ENCODE measurements at regions not wholly inside any gene's neighbourhood (a gene's known extent, or its start where the extent isn't known, plus 50 kb on each side); places are given as distances from the start of the nearest gene placed in this dataset.

GRCh38 chr4:137649711-137650450, 117.6 kb upstream of the PCDH18 start:
- H3K27me3 ChIP-seq (ENCODE audit: control insufficient read depth in 2 of 2, insufficient read depth in 2 of 2, low read length in 2 of 2) = no peaks in the 10 kb centered on the region
- Mint-ChIP-seq H3K27ac (no peak overlapping the region), H3K36me3 (no peaks in the 10 kb centered on the region), H3K4me1 (no peaks in the 10 kb centered on the region), H3K4me3 (no peak overlapping the region), H3K27me3 (no peaks in the 10 kb centered on the region), H3K9me3 (peaks cover 0 to 3% (median 0%) of the 10 kb centered on the region in 11 donors)
- no peak overlapping the region for H3K4me3 ChIP-seq (ENCODE audit: low read length)
- intact Hi-C loops (cut with micrococcal nuclease) = no loop called here
- ATAC-seq (no peak), DNase-seq (no peak)
- no peaks in the 10 kb centered on the region for H3K9me3 ChIP-seq (ENCODE audit: control insufficient read depth in 2 of 3, low read length in 3 of 3)
- no peaks in the 10 kb centered on the region for H3K36me3 ChIP-seq (ENCODE audit: control insufficient read depth in 2 of 3, insufficient read depth in 3 of 3, low read length in 3 of 3)
- H3K4me1 ChIP-seq (ENCODE audit: control insufficient read depth in 2 of 2, insufficient read depth in 2 of 2, low read length in 2 of 2) = no peaks in the 10 kb centered on the region
- ChIA-PET CTCF (no interaction called here), POLR2A (no interaction called here)
- no peak overlapping the region for H3K27ac ChIP-seq (ENCODE audit: low read depth, low read length)

- no peak overlapping the region for H3K27ac Mint-ChIP-seq
- H3K4me1 ChIP-seq (ENCODE audit: control insufficient read depth in 2 of 2, insufficient read depth in 2 of 2, low read length in 2 of 2) = no peaks in the 10 kb centered on the region
- ATAC-seq (no peak), DNase-seq (no peak)
- no peaks in the 10 kb centered on the region for H3K36me3 Mint-ChIP-seq
- no peaks in the 10 kb centered on the region for H3K27me3 Mint-ChIP-seq
- no peaks in the 10 kb centered on the region for H3K27me3 ChIP-seq (ENCODE audit: control insufficient read depth in 2 of 2, insufficient read depth in 2 of 2, low read length in 2 of 2)
- H3K4me1 Mint-ChIP-seq = no peaks in the 10 kb centered on the region
- CTCF ChIA-PET = no interaction called here
- no peaks in the 10 kb centered on the region for H3K36me3 ChIP-seq (ENCODE audit: control insufficient read depth in 2 of 3, insufficient read depth in 3 of 3, low read length in 3 of 3)
- no peak overlapping the region for H3K4me3 Mint-ChIP-seq
- no peaks in the 10 kb centered on the region for H3K9me3 ChIP-seq (ENCODE audit: control insufficient read depth in 2 of 3, low read length in 3 of 3)
- POLR2A ChIA-PET = no interaction called here
- no peak overlapping the region for H3K27ac ChIP-seq (ENCODE audit: low read depth, low read length)
- intact Hi-C loops (cut with micrococcal nuclease) = no loop called here
- H3K4me3 ChIP-seq (ENCODE audit: low read length) = no peak overlapping the region
- H3K9me3 Mint-ChIP-seq = peaks cover 0 to 4% (median 2%) of the 10 kb centered on the region in 11 donors
Measured at GRCh38 chr4:137648531-137648930, 116.2 kb upstream of the PCDH18 start.

- H3K4me3 Mint-ChIP-seq = no peak overlapping the region
- CTCF ChIA-PET = no interaction called here
- DNase-seq = no peak
- Histone ChIP-seq H3K36me3 (ENCODE audit: control insufficient read depth in 2 of 3, insufficient read depth in 3 of 3, low read length in 3 of 3) (no peaks in the 10 kb centered on the region), H3K27me3 (ENCODE audit: control insufficient read depth in 2 of 2, insufficient read depth in 2 of 2, low read length in 2 of 2) (no peaks in the 10 kb centered on the region), H3K9me3 (ENCODE audit: control insufficient read depth in 2 of 3, low read length in 3 of 3) (no peaks in the 10 kb centered on the region), H3K4me1 (ENCODE audit: control insufficient read depth in 2 of 2, insufficient read depth in 2 of 2, low read length in 2 of 2) (no peaks in the 10 kb centered on the region), H3K27ac (ENCODE audit: low read depth, low read length) (no peak overlapping the region), H3K4me3 (ENCODE audit: low read length) (no peak overlapping the region)
- no peaks in the 10 kb centered on the region for H3K27me3 Mint-ChIP-seq
- no peaks in the 10 kb centered on the region for H3K4me1 Mint-ChIP-seq
- no peak for ATAC-seq
- POLR2A ChIA-PET = no interaction called here
- H3K9me3 Mint-ChIP-seq = peaks cover 0 to 12% (median 2%) of the 10 kb centered on the region in 11 donors
- no peaks in the 10 kb centered on the region for H3K36me3 Mint-ChIP-seq
- intact Hi-C loops (cut with micrococcal nuclease) = no loop called here
- no peak overlapping the region for H3K27ac Mint-ChIP-seq
Measured at GRCh38 chr4:137647375-137647774, 115.1 kb upstream of the PCDH18 start.

- no peaks in the 10 kb centered on the region for H3K4me1 ChIP-seq (ENCODE audit: control insufficient read depth in 2 of 2, insufficient read depth in 2 of 2, low read length in 2 of 2)
- H3K9me3 ChIP-seq (ENCODE audit: control insufficient read depth in 2 of 3, low read length in 3 of 3) = no peaks in the 10 kb centered on the region
- no peak overlapping the region for H3K4me3 ChIP-seq (ENCODE audit: low read length)
- H3K36me3 Mint-ChIP-seq = no peaks in the 10 kb centered on the region
- ATAC-seq (no peak), DNase-seq (no peak)
- no peak overlapping the region for H3K4me3 Mint-ChIP-seq
- POLR2A ChIA-PET = no interaction called here
- H3K27me3 ChIP-seq (ENCODE audit: control insufficient read depth in 2 of 2, insufficient read depth in 2 of 2, low read length in 2 of 2) = no peaks in the 10 kb centered on the region
- peaks cover 0 to 16% (median 2%) of the 10 kb centered on the region in 11 donors for H3K9me3 Mint-ChIP-seq
- CTCF ChIA-PET = no interaction called here
- H3K27ac ChIP-seq (ENCODE audit: low read depth, low read length) = no peak overlapping the region
- H3K36me3 ChIP-seq (ENCODE audit: control insufficient read depth in 2 of 3, insufficient read depth in 3 of 3, low read length in 3 of 3) = no peaks in the 10 kb centered on the region
- H3K4me1 Mint-ChIP-seq = no peaks in the 10 kb centered on the region
- H3K27me3 Mint-ChIP-seq = no peaks in the 10 kb centered on the region
- intact Hi-C loops (cut with micrococcal nuclease) = no loop called here
- H3K27ac Mint-ChIP-seq = no peak overlapping the region
Measured at GRCh38 chr4:137644201-137644600, 111.9 kb upstream of the PCDH18 start.

GRCh38 chr4:137641544-137641943, 109.2 kb upstream of the PCDH18 start:
- intact Hi-C loops (cut with micrococcal nuclease) = no loop called here

GRCh38 chr4:137640838-137641158, 108.5 kb upstream of the PCDH18 start:
- ChIA-PET CTCF (no interaction called here), POLR2A (no interaction called here)
- no peaks in the 10 kb centered on the region for H3K36me3 Mint-ChIP-seq
- H3K27ac Mint-ChIP-seq = no peak overlapping the region
- H3K9me3 ChIP-seq (ENCODE audit: control insufficient read depth in 2 of 3, low read length in 3 of 3) = no peaks in the 10 kb centered on the region
- H3K36me3 ChIP-seq (ENCODE audit: control insufficient read depth in 2 of 3, insufficient read depth in 3 of 3, low read length in 3 of 3) = no peaks in the 10 kb centered on the region
- ATAC-seq (no peak), DNase-seq (no peak)
- H3K27me3 Mint-ChIP-seq = no peaks in the 10 kb centered on the region
- H3K4me3 Mint-ChIP-seq = no peak overlapping the region
- no peaks in the 10 kb centered on the region for H3K27me3 ChIP-seq (ENCODE audit: control insufficient read depth in 2 of 2, insufficient read depth in 2 of 2, low read length in 2 of 2)
- H3K4me1 ChIP-seq (ENCODE audit: control insufficient read depth in 2 of 2, insufficient read depth in 2 of 2, low read length in 2 of 2) = no peaks in the 10 kb centered on the region
- intact Hi-C loops (cut with micrococcal nuclease) = no loop called here
- no peak overlapping the region for H3K4me3 ChIP-seq (ENCODE audit: low read length)
- H3K27ac ChIP-seq (ENCODE audit: low read depth, low read length) = no peak overlapping the region
- no peaks in the 10 kb centered on the region for H3K4me1 Mint-ChIP-seq
- peaks cover 0 to 16% (median 3%) of the 10 kb centered on the region in 11 donors for H3K9me3 Mint-ChIP-seq

More at GRCh38 chr4:137641544-137641943, 109.2 kb upstream of the PCDH18 start:
- DNase-seq = no peak
- Histone ChIP-seq H3K9me3 (ENCODE audit: control insufficient read depth in 2 of 3, low read length in 3 of 3) (no peaks in the 10 kb centered on the region), H3K4me1 (ENCODE audit: control insufficient read depth in 2 of 2, insufficient read depth in 2 of 2, low read length in 2 of 2) (no peaks in the 10 kb centered on the region), H3K27ac (ENCODE audit: low read depth, low read length) (no peak overlapping the region), H3K36me3 (ENCODE audit: control insufficient read depth in 2 of 3, insufficient read depth in 3 of 3, low read length in 3 of 3) (no peaks in the 10 kb centered on the region), H3K4me3 (ENCODE audit: low read length) (no peak overlapping the region), H3K27me3 (ENCODE audit: control insufficient read depth in 2 of 2, insufficient read depth in 2 of 2, low read length in 2 of 2) (no peaks in the 10 kb centered on the region)
- POLR2A ChIA-PET = no interaction called here
- Mint-ChIP-seq H3K27ac (no peak overlapping the region), H3K4me3 (no peak overlapping the region), H3K4me1 (no peaks in the 10 kb centered on the region), H3K9me3 (peaks cover 0 to 16% (median 3%) of the 10 kb centered on the region in 11 donors), H3K36me3 (no peaks in the 10 kb centered on the region), H3K27me3 (no peaks in the 10 kb centered on the region)
- CTCF ChIA-PET = no interaction called here
- no peak for ATAC-seq

GRCh38 chr4:137640156-137640837, 108.0 kb upstream of the PCDH18 start:
- no peaks in the 10 kb centered on the region for H3K9me3 ChIP-seq (ENCODE audit: control insufficient read depth in 2 of 3, low read length in 3 of 3)
- CTCF ChIA-PET = no interaction called here
- H3K27me3 ChIP-seq (ENCODE audit: control insufficient read depth in 2 of 2, insufficient read depth in 2 of 2, low read length in 2 of 2) = no peaks in the 10 kb centered on the region
- intact Hi-C loops (cut with micrococcal nuclease) = no loop called here
- H3K36me3 ChIP-seq (ENCODE audit: control insufficient read depth in 2 of 3, insufficient read depth in 3 of 3, low read length in 3 of 3) = no peaks in the 10 kb centered on the region
- Mint-ChIP-seq H3K36me3 (no peaks in the 10 kb centered on the region), H3K27ac (no peak overlapping the region), H3K9me3 (peaks cover 0 to 16% (median 3%) of the 10 kb centered on the region in 11 donors), H3K4me1 (no peaks in the 10 kb centered on the region), H3K27me3 (no peaks in the 10 kb centered on the region), H3K4me3 (no peak overlapping the region)
- DNase-seq (no peak), ATAC-seq (no peak)
- no peak overlapping the region for H3K27ac ChIP-seq (ENCODE audit: low read depth, low read length)
- H3K4me3 ChIP-seq (ENCODE audit: low read length) = no peak overlapping the region
- POLR2A ChIA-PET = no interaction called here
- no peaks in the 10 kb centered on the region for H3K4me1 ChIP-seq (ENCODE audit: control insufficient read depth in 2 of 2, insufficient read depth in 2 of 2, low read length in 2 of 2)
